ACC112 (cell line): ENCODE measurements at regions not wholly inside any gene's neighbourhood (a gene's known extent, or its start where the extent isn't known, plus 50 kb on each side); places are given as distances from the start of the nearest gene placed in this dataset.
"Not testable (repeated sequence)": the region's sequence is repeated elsewhere in the genome, so short reads cannot be mapped to it uniquely, and the experiment has no call there.

Experiments used
- H2AFZ ChIP-seq: fragments of 200-600 bp; sonication (generic); one replicate; pipeline ENCODE4 v1.6.0; 2017; ENCODE audit warnings: antibody characterized with exemption, low read length; ENCODE audit not compliant: unreplicated experiment
- H3K27ac ChIP-seq: fragments of 200-600 bp; sonication (generic); 2 replicates; pipeline ENCODE4 v1.5.1; 2014; ENCODE audit warnings: low read depth, mild to moderate bottlenecking, antibody characterized with exemption, low read length, moderate library complexity
- H3K27me3 ChIP-seq: fragments of 200-600 bp; sonication (generic); 2 replicates; pipeline ENCODE4 v1.6.1; 2014; ENCODE audit warnings: mild to moderate bottlenecking, antibody characterized with exemption, low read length, moderate library complexity, mixed read lengths; ENCODE audit not compliant: insufficient read depth
- H3K36me3 ChIP-seq: fragments of 200-600 bp; sonication (generic); 2 replicates; pipeline ENCODE4 v1.6.1; 2016; ENCODE audit warnings: mild to moderate bottlenecking, antibody characterized with exemption, low read length, moderate library complexity, mixed read lengths; ENCODE audit not compliant: insufficient read depth
- H3K4me1 ChIP-seq: fragments of 200-600 bp; sonication (generic); one replicate; pipeline ENCODE4 v1.6.1; 2016; ENCODE audit warnings: low read length, mixed read lengths; ENCODE audit not compliant: insufficient read depth, unreplicated experiment, control insufficient read depth
- H3K4me3 ChIP-seq: fragments of 200-600 bp; sonication (generic); 2 replicates; pipeline ENCODE4 v1.5.1; 2014; ENCODE audit warnings: mild to moderate bottlenecking, low read depth, low read length
- H3K79me2 ChIP-seq: fragments of 200-600 bp; sonication (generic); one replicate; pipeline ENCODE4 v1.6.0; 2016; ENCODE audit warnings: low read length; ENCODE audit not compliant: control insufficient read depth, unreplicated experiment, insufficient read depth

DNA sequence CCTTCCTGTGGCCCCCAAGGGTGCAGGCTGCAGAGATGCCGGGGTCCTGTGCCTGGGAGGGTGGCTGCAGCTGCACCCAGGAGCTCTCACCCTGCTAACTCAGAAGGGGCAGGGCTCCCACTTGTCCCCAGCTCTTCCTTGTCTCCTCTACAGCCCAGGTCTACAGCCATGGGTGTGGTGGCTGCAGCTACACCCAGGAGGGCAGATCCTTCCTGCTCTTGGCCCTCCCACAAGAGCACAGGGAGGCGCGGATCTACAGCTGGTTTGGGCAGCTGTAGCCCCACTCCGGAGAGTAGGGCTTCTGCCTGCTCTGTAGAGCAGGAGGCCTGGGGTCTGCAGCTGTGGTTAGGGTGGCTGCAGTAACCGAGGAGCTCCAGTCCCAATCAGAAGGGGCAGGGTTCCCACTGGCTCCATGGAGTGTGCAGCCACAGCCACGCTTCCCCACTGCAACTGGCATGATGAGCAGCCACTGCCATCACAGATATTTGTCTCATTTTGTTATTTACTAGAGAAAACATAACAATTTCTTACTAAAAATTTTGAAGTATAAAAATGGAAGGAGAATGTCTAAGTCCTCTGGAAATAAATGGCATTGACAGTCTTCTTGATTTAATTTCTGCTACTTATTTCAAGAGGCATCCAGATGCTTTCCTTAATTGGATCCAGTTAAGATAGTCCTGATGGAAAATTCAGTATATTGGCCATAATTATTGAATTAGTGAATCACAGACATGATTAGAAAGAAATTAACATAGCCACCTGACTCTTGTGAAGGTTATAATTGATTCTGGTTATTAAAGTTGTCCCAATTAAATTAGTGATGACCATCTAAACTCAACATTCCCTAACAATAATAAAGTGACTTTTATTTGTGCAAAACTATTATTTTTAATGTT lies 233.6 kb downstream of the KCNE4 start:
- Histone ChIP-seq H3K4me3 (no peak overlapping the region), H3K27ac (no peak overlapping the region), H3K27me3 (no peaks in the 10 kb centered on the region), H3K4me1 (no peaks in the 10 kb centered on the region), H3K79me2 (no peaks in the 10 kb centered on the region), H3K36me3 (no peaks in the 10 kb centered on the region), H2AFZ (no peak overlapping the region)

DNA sequence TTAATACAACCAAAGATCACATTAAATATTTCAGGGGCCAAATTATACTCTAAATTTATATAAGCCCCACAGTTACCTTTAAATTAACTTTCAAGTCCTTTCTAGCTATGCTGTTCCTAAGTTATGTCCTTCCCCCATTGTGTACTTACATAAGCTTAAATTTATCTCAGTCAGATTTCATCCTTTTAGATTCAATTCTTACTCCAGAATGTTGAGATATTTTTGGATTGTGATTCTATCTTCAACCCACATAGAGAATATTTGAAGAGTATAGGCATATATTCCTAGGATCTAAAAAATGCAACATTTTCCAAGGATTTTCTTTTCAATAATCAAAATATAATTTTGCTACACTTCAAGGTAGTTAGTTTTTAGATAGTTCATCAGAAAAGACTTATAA lies 242.8 kb downstream of the KCNE4 start:
- no peaks in the 10 kb centered on the region for H3K4me1 ChIP-seq
- H3K4me3 ChIP-seq, result no peak overlapping the region
- H3K36me3 ChIP-seq, result no peaks in the 10 kb centered on the region
- no peak overlapping the region for H3K27ac ChIP-seq
- no peaks in the 10 kb centered on the region for H3K79me2 ChIP-seq
- H3K27me3 ChIP-seq, result peaks cover 5% of the 10 kb centered on the region
- H2AFZ ChIP-seq, result no peak overlapping the region

DNA sequence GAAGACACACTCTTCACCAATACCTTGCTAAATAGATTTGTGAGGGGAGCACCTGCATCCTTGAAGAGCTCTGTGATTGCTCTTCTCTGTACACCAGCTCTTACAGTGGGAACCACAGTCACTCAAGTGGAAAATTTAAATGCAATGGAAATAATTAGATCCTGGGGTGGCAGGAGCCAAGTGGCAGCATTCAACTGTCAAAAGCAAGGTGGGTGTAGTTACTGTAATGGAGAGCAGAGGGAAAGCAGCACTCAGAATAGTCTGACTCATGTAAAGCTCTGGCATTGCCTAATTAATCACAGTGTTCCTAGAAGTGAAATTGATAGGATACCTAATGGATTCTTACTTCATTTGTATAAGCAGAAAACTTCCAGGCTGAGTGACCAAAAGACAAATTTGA lies 245.8 kb downstream of the KCNE4 start:
- H3K27me3 ChIP-seq, result peaks cover 5% of the 10 kb centered on the region

DNA sequence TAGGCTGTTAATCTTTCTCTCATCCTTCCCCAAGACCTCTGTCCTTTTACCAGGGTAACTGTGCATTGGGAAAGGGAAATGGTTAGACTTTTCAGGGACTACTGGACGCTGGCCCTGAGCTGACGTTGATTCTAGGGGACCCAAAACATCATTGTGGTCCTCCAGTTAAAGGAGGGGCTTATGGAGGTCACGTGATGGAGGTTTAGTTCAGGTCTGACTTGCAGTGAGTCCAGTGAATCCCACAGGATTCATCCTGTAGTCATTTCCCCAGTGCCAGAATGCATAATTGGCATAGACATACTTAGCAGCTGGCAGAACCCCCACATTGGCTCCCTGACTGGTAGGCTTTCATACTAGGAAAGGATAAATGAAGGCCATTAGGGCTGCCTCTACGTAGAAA lies 246.3 kb downstream of the KCNE4 start:
- H3K27me3 ChIP-seq, H3K79me2 ChIP-seq, H3K4me1 ChIP-seq, H2AFZ ChIP-seq, H3K36me3 ChIP-seq, H3K27ac ChIP-seq, H3K4me3 ChIP-seq: not testable (repeated sequence)

More for the DNA sequence above, 245.8 kb downstream of the KCNE4 start:
- no peak overlapping the region for H2AFZ ChIP-seq
- H3K27ac ChIP-seq, result no peak overlapping the region
- no peaks in the 10 kb centered on the region for H3K4me1 ChIP-seq
- no peak overlapping the region for H3K4me3 ChIP-seq
- H3K36me3 ChIP-seq, result no peaks in the 10 kb centered on the region
- no peaks in the 10 kb centered on the region for H3K79me2 ChIP-seq

DNA sequence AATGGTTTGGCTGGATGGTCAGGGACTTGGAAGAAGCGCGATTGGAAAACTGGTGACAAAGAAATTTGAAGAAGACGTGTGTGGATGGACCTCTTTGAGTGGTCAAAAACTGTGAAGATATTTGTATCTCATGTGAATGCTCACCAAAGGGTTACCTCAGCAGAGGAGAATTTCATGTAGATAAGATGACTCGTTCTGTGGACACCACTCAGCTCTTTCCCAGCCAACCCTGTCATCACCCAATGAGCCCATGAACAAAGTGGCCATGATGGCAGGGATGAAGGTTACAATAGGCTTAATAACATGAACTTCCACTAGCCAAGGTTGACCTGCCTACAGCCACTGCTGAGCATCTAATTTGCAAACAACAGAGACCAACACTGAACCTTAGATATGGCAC lies 248.3 kb downstream of the KCNE4 start:
- Histone ChIP-seq H3K4me1 (no peaks in the 10 kb centered on the region), H3K27me3 (peaks cover under 1% of the 10 kb centered on the region; the same call in 1 of the 2 replicates), H3K79me2 (no peaks in the 10 kb centered on the region)

DNA sequence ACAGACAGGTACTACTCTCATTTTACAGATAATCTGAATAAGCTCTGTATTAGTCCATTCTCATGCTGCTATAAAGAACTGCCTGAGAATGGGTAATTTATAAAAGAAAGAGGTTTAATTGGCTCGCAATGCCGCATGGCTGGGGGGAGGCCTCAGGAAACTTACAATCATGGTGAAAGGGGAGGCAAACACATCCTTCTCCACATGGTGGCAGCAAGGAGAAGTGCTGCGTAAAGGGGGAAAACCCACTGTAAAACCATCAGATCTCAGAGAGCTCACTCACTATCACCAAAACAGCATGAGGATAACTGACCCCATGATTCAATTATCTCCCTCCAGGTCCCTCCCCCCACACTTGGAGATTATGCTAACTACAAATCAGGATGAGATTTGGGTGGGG lies 254.4 kb downstream of the KCNE4 start:
- no peaks in the 10 kb centered on the region for H3K4me1 ChIP-seq
- no peaks in the 10 kb centered on the region for H3K27me3 ChIP-seq
- no peak overlapping the region for H2AFZ ChIP-seq

More for the DNA sequence above, 248.3 kb downstream of the KCNE4 start:
- Histone ChIP-seq H3K4me3 (no peak overlapping the region), H3K36me3 (no peaks in the 10 kb centered on the region), H3K27ac (no peak overlapping the region), H2AFZ (no peak overlapping the region)

DNA sequence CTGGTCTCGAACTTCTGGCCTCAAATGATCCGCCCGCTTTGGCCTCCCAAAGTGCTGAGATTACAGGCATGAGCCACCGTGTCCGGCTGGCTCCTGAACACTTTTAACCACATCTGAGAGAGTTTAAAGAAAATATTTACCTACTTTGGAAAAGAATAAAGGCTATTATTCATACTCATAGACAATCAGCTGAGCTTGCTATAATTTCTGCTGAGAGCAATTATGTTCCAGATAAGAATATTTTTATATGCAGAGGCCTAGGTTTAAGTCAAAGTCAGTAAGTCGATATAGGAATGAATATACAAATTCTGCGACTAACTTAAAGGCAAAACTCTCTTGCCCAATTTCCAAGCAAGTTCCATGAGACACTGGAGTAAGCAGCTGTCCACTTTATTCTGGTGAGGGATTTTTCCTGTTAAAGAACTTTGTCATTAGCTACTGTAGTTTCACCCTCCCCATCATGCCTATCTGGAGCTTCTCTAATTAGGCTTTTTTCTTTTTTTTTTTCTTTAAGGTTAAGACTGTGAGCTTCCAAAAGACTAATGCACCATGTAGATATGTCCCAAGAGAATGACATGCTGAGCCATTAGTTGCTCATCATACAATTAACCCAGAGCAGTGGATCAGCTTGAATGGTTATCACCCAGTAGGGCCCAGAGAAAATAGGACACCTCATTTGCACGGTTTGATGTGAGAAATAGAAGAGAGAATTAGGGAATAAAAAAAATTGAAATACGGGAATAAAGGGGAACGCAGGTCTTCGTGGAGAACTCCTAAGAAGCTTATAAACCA lies 260.1 kb downstream of the KCNE4 start:
- Histone ChIP-seq H2AFZ (no peak overlapping the region), H3K4me3 (no peak overlapping the region), H3K27me3 (no peaks in the 10 kb centered on the region), H3K27ac (no peak overlapping the region), H3K4me1 (no peaks in the 10 kb centered on the region), H3K79me2 (no peaks in the 10 kb centered on the region), H3K36me3 (no peaks in the 10 kb centered on the region)

More for the DNA sequence above, 254.4 kb downstream of the KCNE4 start:
- Histone ChIP-seq H3K79me2 (no peaks in the 10 kb centered on the region), H3K4me3 (no peak overlapping the region), H3K27ac (no peak overlapping the region), H3K36me3 (no peaks in the 10 kb centered on the region)

DNA sequence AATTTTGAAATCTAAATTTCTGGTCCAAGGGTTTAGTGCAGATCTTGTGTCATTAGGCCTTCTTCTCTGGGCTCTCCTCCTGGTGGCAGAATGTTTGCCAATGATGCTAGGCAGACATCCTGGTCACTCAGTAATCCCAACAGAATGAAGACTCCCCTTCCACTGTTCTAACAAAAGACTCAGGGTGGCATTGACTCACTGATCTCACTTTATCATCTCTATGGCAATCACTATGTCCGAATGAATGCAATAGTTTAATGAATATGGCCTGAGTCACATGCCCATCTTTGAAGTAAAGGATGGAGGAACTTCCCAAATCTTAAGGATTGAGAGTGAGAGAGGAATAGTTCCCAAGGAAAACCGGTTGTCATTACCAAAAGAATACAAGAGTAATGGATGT lies 261.1 kb downstream of the KCNE4 start:
- no peaks in the 10 kb centered on the region for H3K4me1 ChIP-seq
- H3K4me3 ChIP-seq, result no peak overlapping the region
- H3K36me3 ChIP-seq, result no peaks in the 10 kb centered on the region
- H3K27me3 ChIP-seq, result no peaks in the 10 kb centered on the region; the same call in 1 of the 2 replicates
- no peaks in the 10 kb centered on the region for H3K79me2 ChIP-seq
- no peak overlapping the region for H2AFZ ChIP-seq
- H3K27ac ChIP-seq, result no peak overlapping the region

DNA sequence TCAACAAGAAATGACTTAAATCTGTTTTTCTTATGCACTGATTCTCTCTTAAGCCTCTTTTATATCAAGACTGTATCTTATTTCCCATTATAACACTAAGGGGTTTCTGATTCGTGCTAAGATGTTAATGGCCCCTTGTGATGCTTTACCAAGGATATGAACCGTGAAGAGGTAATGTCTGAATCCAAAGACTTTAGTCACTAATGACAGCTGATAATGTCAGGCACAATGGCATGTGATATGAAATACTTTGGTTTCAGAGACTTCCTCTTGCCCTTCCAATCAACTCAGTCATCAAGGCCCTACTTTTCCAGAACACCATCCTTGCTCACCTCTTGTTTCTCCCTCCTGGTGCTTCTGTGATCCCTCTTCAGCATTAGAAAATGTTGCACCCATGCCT lies 262.8 kb downstream of the KCNE4 start:
- no peaks in the 10 kb centered on the region; the same call in 1 of the 2 replicates for H3K27me3 ChIP-seq
- H3K36me3 ChIP-seq, result no peaks in the 10 kb centered on the region
- no peaks in the 10 kb centered on the region for H3K79me2 ChIP-seq
- no peaks in the 10 kb centered on the region for H3K4me1 ChIP-seq
- H3K4me3 ChIP-seq, result no peak overlapping the region
- no peak overlapping the region for H2AFZ ChIP-seq
- H3K27ac ChIP-seq, result no peak overlapping the region

DNA sequence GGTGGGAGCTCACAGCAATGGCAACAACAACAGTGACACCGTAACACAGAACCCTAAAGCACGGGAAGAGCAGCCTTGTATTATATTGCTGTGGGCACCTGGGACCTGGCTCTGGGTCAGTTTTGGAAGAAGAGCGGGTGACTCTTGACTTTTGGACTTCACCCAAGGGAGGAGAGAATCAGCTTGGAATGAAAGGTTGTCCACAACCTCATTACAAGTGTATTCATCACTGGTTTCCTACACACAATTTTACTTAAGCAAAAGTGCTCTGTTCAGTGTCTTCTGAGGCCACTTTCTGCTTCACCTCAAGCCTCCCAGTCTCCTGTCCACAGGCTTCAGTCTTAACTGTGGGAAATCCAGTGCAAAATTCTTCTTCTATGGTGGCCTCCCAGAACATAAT lies 263.8 kb downstream of the KCNE4 start:
- Histone ChIP-seq H3K4me3 (no peak overlapping the region), H3K4me1 (no peaks in the 10 kb centered on the region), H3K27me3 (no peaks in the 10 kb centered on the region; the same call in 1 of the 2 replicates), H3K79me2 (no peaks in the 10 kb centered on the region), H3K27ac (no peak overlapping the region), H3K36me3 (no peaks in the 10 kb centered on the region), H2AFZ (no peak overlapping the region)
